H1 (cell line): ENCODE measurements at regions not wholly inside any gene's neighbourhood (a gene's known extent, or its start where the extent isn't known, plus 50 kb on each side); places are given as distances from the start of the nearest gene placed in this dataset.

Source experiments
- CTCF ChIA-PET: fragments of 300-600 bp; sonication (Branson Sonifier 250); formaldehyde crosslinking; loops from one replicate; lab custom pipeline; 2021; ENCODE audit not compliant: partially characterized antibody; lab: Charles Lee
- POLR2A ChIA-PET: fragments of 300-600 bp; sonication (Branson Sonifier 250); formaldehyde crosslinking; loops from one replicate; lab custom pipeline; 2021; ENCODE audit warnings: inconsistent platforms; ENCODE audit not compliant: partially characterized antibody; lab: Charles Lee
- DNase-seq, 2 experiments: peaks; one replicate each; pipeline versions ENCODE4 v3.0.0 to v3.0.0-alpha.2; 2010 to 2022; ENCODE audit warnings: low spot score in 2 of 2, low read depth in 1 of 2, mixed read lengths in 1 of 2
- FAIRE-seq: peaks from 2 replicates; lab custom pipeline; 2011; peaks lifted over from hg19 to GRCh38; lab: Jason Lieb, UNC
- H2AFZ ChIP-seq: 2 replicates; pipeline ENCODE4 v1.8.1; 2012; ENCODE audit warnings: low read length, inconsistent platforms
- H2AK5ac ChIP-seq: 2 replicates; pipeline ENCODE4 v1.6.1; 2013; ENCODE audit warnings: low read depth, low read length
- H2BK120ac ChIP-seq: replicated peaks from 2 replicates; pipeline ENCODE3; 2013; ENCODE audit warnings: low read depth, low read length, inconsistent platforms
- H2BK12ac ChIP-seq: 2 replicates; pipeline ENCODE4 v1.6.1; 2013; ENCODE audit warnings: low read depth, low read length
- H2BK15ac ChIP-seq: 2 replicates; pipeline ENCODE4 v1.6.1; 2013; ENCODE audit warnings: low read length
- H2BK20ac ChIP-seq: 2 replicates; pipeline ENCODE4 v1.6.1; 2013; ENCODE audit warnings: low read length
- H2BK5ac ChIP-seq: 2 replicates; pipeline ENCODE4 v1.6.1; 2013; ENCODE audit warnings: low read depth, low read length
- H3K14ac ChIP-seq: 2 replicates; pipeline ENCODE4 v1.6.1; 2013; ENCODE audit warnings: inconsistent platforms; ENCODE audit not compliant: insufficient read length
- H3K18ac ChIP-seq: 2 replicates; pipeline ENCODE4 v1.6.1; 2013; ENCODE audit warnings: low read length; ENCODE audit errors: extremely low read depth
- H3K23ac ChIP-seq: 2 replicates; pipeline ENCODE4 v1.6.1; 2013; ENCODE audit warnings: inconsistent platforms; ENCODE audit not compliant: insufficient read length
- H3K23me2 ChIP-seq: 2 replicates; pipeline ENCODE4 v1.6.1; 2013; ENCODE audit warnings: low read depth, low read length
- H3K27ac ChIP-seq: 2 replicates; pipeline ENCODE4 v1.6.1; 2011; ENCODE audit warnings: low read depth, low read length, inconsistent platforms
- H3K27me3 ChIP-seq, 4 experiments: replicated peaks in 1 of 4; 1 replicate in 1 of 4; 2 replicates in 3 of 4; pipeline versions ENCODE4 v1.6.1 to v1.8.1; 2011 to 2013; ENCODE audit warnings: low read length in 3 of 4, mild to moderate bottlenecking in 3 of 4, inconsistent platforms in 2 of 4, mixed read lengths in 2 of 4, moderate library complexity in 1 of 4; ENCODE audit not compliant: control insufficient read depth in 3 of 4, insufficient read depth in 3 of 4; ENCODE audit errors: extremely low read depth in 1 of 4
- H3K36me3 ChIP-seq, 4 experiments: 2 replicates each; pipeline versions ENCODE4 v1.6.1 to v1.8.1; 2011 to 2013; ENCODE audit warnings: mild to moderate bottlenecking in 4 of 4, low read length in 3 of 4, moderate library complexity in 2 of 4, control low read depth in 1 of 4, inconsistent platforms in 1 of 4; ENCODE audit not compliant: insufficient read depth in 4 of 4, control insufficient read depth in 2 of 4
- H3K4ac ChIP-seq: replicated peaks from 2 replicates; pipeline ENCODE3; 2013; ENCODE audit warnings: low read length, low read depth, mixed read lengths, inconsistent platforms; ENCODE audit not compliant: insufficient read length
- H3K4me1 ChIP-seq, 4 experiments: replicated peaks in 1 of 4; 1 replicate in 1 of 4; 2 replicates in 3 of 4; pipeline versions ENCODE4 v1.6.1 to v1.8.1; 2011 to 2013; ENCODE audit warnings: low read length in 3 of 4, inconsistent platforms in 2 of 4, mixed read lengths in 1 of 4; ENCODE audit not compliant: insufficient read depth in 4 of 4, control insufficient read depth in 3 of 4
- H3K4me2 ChIP-seq, 2 experiments: 2 replicates each; pipeline versions ENCODE4 v1.6.1 to v1.8.1; 2011 to 2013; ENCODE audit warnings: low read depth in 2 of 2, low read length in 2 of 2, control low read depth in 1 of 2, inconsistent platforms in 1 of 2, mild to moderate bottlenecking in 1 of 2; ENCODE audit not compliant: insufficient read depth in 1 of 2
- H3K4me3 ChIP-seq, 4 experiments: fragments of 200-600, 300-600 bp in 1 of 4; sonication (generic), shearing (Covaris generic), sonication (Bioruptor Twin) in 1 of 4; 2 replicates each; pipeline versions ENCODE4 v1.5.1 to v1.8.1; 2011 to 2016; ENCODE audit warnings: low read length in 4 of 4, low read depth in 3 of 4, control low read depth in 2 of 4, inconsistent platforms in 2 of 4, mild to moderate bottlenecking in 2 of 4, mixed read lengths in 1 of 4, moderate library complexity in 1 of 4; ENCODE audit not compliant: insufficient read depth in 2 of 4; ENCODE audit errors: extremely low read depth in 1 of 4
- H3K56ac ChIP-seq: replicated peaks from 2 replicates; pipeline ENCODE3; 2013; ENCODE audit warnings: low read depth, mild to moderate bottlenecking, mixed read lengths, low read length, inconsistent platforms; ENCODE audit not compliant: insufficient read length
- H3K79me1 ChIP-seq: 2 replicates; pipeline ENCODE4 v1.6.1; 2013; ENCODE audit warnings: low read depth, low read length, control low read depth
- H3K79me2 ChIP-seq, 2 experiments: 2 replicates each; pipeline versions ENCODE4 v1.6.1 to v1.8.1; 2012 to 2013; ENCODE audit warnings: low read length in 2 of 2, mild to moderate bottlenecking in 2 of 2, inconsistent platforms in 1 of 2; ENCODE audit not compliant: insufficient read depth in 2 of 2, control insufficient read depth in 1 of 2
- H3K9ac ChIP-seq, 4 experiments: replicated peaks in 1 of 4; 1 replicate in 1 of 4; 2 replicates in 3 of 4; pipeline versions ENCODE4 v1.6.1 to v1.8.1; 2011 to 2013; ENCODE audit warnings: low read depth in 3 of 4, low read length in 3 of 4, control low read depth in 2 of 4, mild to moderate bottlenecking in 2 of 4, moderate library complexity in 2 of 4, inconsistent platforms in 1 of 4; ENCODE audit errors: extremely low read depth in 1 of 4
- H3K9me3 ChIP-seq, 2 experiments: 2 replicates each; pipeline versions ENCODE4 v1.6.1 to v1.8.1; 2012 to 2013; ENCODE audit warnings: mild to moderate bottlenecking in 2 of 2, moderate library complexity in 2 of 2, control low read depth in 1 of 2, inconsistent platforms in 1 of 2, low read depth in 1 of 2, low read length in 1 of 2, mixed read lengths in 1 of 2; ENCODE audit not compliant: insufficient read depth in 2 of 2
- H4K20me1 ChIP-seq, 2 experiments: replicated peaks in 1 of 2; 2 replicates each; pipeline versions ENCODE3 to v1.8.1; 2011 to 2013; ENCODE audit warnings: inconsistent platforms in 2 of 2, low read length in 2 of 2, mild to moderate bottlenecking in 1 of 2; ENCODE audit not compliant: insufficient read depth in 2 of 2, control insufficient read depth in 1 of 2
- H4K5ac ChIP-seq: 2 replicates; pipeline ENCODE4 v1.6.1; 2013; ENCODE audit warnings: low read length, low read depth, mixed read lengths, inconsistent platforms; ENCODE audit not compliant: insufficient read length
- H4K8ac ChIP-seq: 2 replicates; pipeline ENCODE4 v1.8.0; 2013; ENCODE audit warnings: mild to moderate bottlenecking, moderate library complexity, low read length, inconsistent platforms; ENCODE audit not compliant: insufficient read depth; ENCODE audit errors: extremely low read depth
- H4K91ac ChIP-seq: replicated peaks from 2 replicates; pipeline ENCODE3; 2013; ENCODE audit warnings: low read length, mixed read lengths, inconsistent platforms; ENCODE audit not compliant: insufficient read length
- ATF3 ChIP-seq: IDR thresholded peaks from 2 replicates; pipeline ENCODE4 v1.6.1; 2011; ENCODE audit warnings: low read depth, mild to moderate bottlenecking, low read length; ENCODE audit not compliant: insufficient read depth
- CBX8 ChIP-seq: fragments of 300-800, 300-1000 bp; sonication (generic); IDR thresholded peaks from 2 replicates; pipeline ENCODE4 v1.7.1; 2016; ENCODE audit warnings: low read depth, low read length, borderline replicate concordance
- CEBPB ChIP-seq: IDR thresholded peaks from 2 replicates; pipeline ENCODE4 v1.6.1; 2012; ENCODE audit warnings: low read depth, low read length
- E2F6 ChIP-seq: IDR thresholded peaks from 2 replicates; pipeline ENCODE4 v1.6.1; 2012; ENCODE audit warnings: inconsistent platforms
- EGR1 ChIP-seq: IDR thresholded peaks from 2 replicates; pipeline ENCODE4 v1.6.1; 2011; ENCODE audit warnings: low read depth, low read length, borderline replicate concordance
- RAD21 ChIP-seq, 2 experiments: IDR thresholded peaks in 1 of 2; conservative IDR thresholded peaks in 1 of 2; 2 replicates each; pipeline ENCODE4 v1.6.1; 2011; ENCODE audit warnings: low read depth in 2 of 2, low read length in 2 of 2, improper control_type of control experiment in 1 of 2, inconsistent platforms in 1 of 2, mild to moderate bottlenecking in 1 of 2, moderate library complexity in 1 of 2
- RXRA ChIP-seq: IDR thresholded peaks from 2 replicates; pipeline ENCODE4 v1.6.1; 2011; ENCODE audit warnings: low read depth, mild to moderate bottlenecking, low read length, moderate library complexity; ENCODE audit not compliant: insufficient read depth
- SIX5 ChIP-seq: IDR thresholded peaks from 2 replicates; pipeline ENCODE4 v1.6.1; 2011; ENCODE audit warnings: mild to moderate bottlenecking, low read depth, low read length
- SRF ChIP-seq: IDR thresholded peaks from 2 replicates; pipeline ENCODE4 v1.6.1; 2011; ENCODE audit warnings: mild to moderate bottlenecking, low read depth, low read length, moderate library complexity
- SUZ12 ChIP-seq: fragments of 200-600 bp; sonication (generic); IDR thresholded peaks from 2 replicates; pipeline ENCODE4 v1.6.1; 2012; ENCODE audit warnings: mild to moderate bottlenecking, inconsistent platforms, low read length, moderate library complexity, mixed read lengths
- TBP ChIP-seq: IDR thresholded peaks from 2 replicates; pipeline ENCODE4 v1.6.1; 2011; ENCODE audit warnings: low read depth, low read length, improper control_type of control experiment
- TCF12 ChIP-seq: IDR thresholded peaks from 2 replicates; pipeline ENCODE4 v1.6.1; 2011; ENCODE audit warnings: low read depth, mild to moderate bottlenecking, low read length
- TEAD4 ChIP-seq: IDR thresholded peaks from 2 replicates; pipeline ENCODE4 v1.6.1; 2012; ENCODE audit warnings: low read depth, low read length, inconsistent platforms, mixed read lengths
- WGBS, 2 experiments: shearing (Covaris generic) in 1 of 2; methylation state at CpG; one replicate each; pipeline versions ENCODE4 v1.1.6 to v1.1.7; 2013 to 2015; ENCODE audit warnings: low lambda C conversion rate in 2 of 2, mixed read lengths in 2 of 2, inconsistent platforms in 1 of 2, low coverage in 1 of 2, missing lambda C conversion rate in 1 of 2; ENCODE audit not compliant: insufficient replicate concordance in 2 of 2, insufficient coverage in 1 of 2, insufficient read length in 1 of 2; ENCODE audit errors: extremely low coverage in 1 of 2, missing lambda C conversion rate in 1 of 2; 5-methylcytosine and 5-hydroxymethylcytosine counted together

GRCh38 chr21:28758883-28759242 is 233.8 kb downstream of the LTN1 start:
- H2AK5ac ChIP-seq: no peak overlapping the region
- H4K20me1 ChIP-seq: no peaks in the 10 kb centered on the region
- no peak overlapping the region for H3K14ac ChIP-seq
- H2BK20ac ChIP-seq: no peak overlapping the region
- H3K4me1 ChIP-seq: peaks cover 0 to 3% (median 0%) of the 10 kb centered on the region in 4 experiments; a peak in 1 of 7 replicates
- no peak overlapping the region for H3K18ac ChIP-seq
- no peak overlapping the region for H3K27ac ChIP-seq
- no peak overlapping the region for H2BK5ac ChIP-seq
- no peak for DNase-seq
- no peak for TF ChIP-seq RAD21 (IDR thresholded peaks at IDR 0.05 in 1 of 2, conservative IDR thresholded peaks at IDR 0.05 in 1 of 2; ENCODE audit: low read depth in 2 of 2, low read length in 2 of 2)
- TF ChIP-seq SRF: no peak
- TF ChIP-seq TEAD4: no peak
- TF ChIP-seq CBX8: no peak
- TF ChIP-seq SUZ12: no peak
- TF ChIP-seq EGR1: no peak
- no peak for TF ChIP-seq ATF3
- no peak for TF ChIP-seq RXRA
- TF ChIP-seq CEBPB: no peak
- TF ChIP-seq TBP: no peak
- no peak for TF ChIP-seq SIX5
- TF ChIP-seq TCF12: no peak
- no peak for TF ChIP-seq E2F6
- H2BK12ac ChIP-seq: no peak overlapping the region
- no peak overlapping the region for H2BK120ac ChIP-seq
- H3K27me3 ChIP-seq: no peaks in the 10 kb centered on the region
- no peak overlapping the region for H3K9ac ChIP-seq
- H3K23me2 ChIP-seq: no peaks in the 10 kb centered on the region
- H3K79me1 ChIP-seq: no peaks in the 10 kb centered on the region
- H3K4ac ChIP-seq: no peak overlapping the region
- H3K79me2 ChIP-seq: no peaks in the 10 kb centered on the region
- H2BK15ac ChIP-seq: no peak overlapping the region
- ChIA-PET CTCF (interaction anchor here (0.6 to 2.7 kb wide), 4 partner anchors 14 to 1789 kb away, joined by 3 to 10 read pairs (median 4); no protein-coding TSS in a partner anchor), POLR2A (interaction anchor here (0.6 kb wide), 1 partner anchor 1922 kb away, joined by 3 read pairs; no protein-coding TSS in a partner anchor)
- no peak overlapping the region for H3K4me2 ChIP-seq
- no peak for FAIRE-seq
- no peak overlapping the region for H4K8ac ChIP-seq
- no peak overlapping the region for H4K91ac ChIP-seq
- H3K9me3 ChIP-seq: no peaks in the 10 kb centered on the region
- H3K23ac ChIP-seq: no peak overlapping the region
- H4K5ac ChIP-seq: no peak overlapping the region
- H3K36me3 ChIP-seq: no peaks in the 10 kb centered on the region
- 13% methylated on average over 1 of the region's 1 CpG; no CpG with 5 or more reads in 1 of the 2 experiments for WGBS, 2 experiments
- H3K56ac ChIP-seq: no peak overlapping the region
- H2AFZ ChIP-seq: no peak overlapping the region
- H3K4me3 ChIP-seq: no peak overlapping the region
